AG04450 (cell line): ENCODE measurements at regions not wholly inside any gene's neighbourhood (a gene's known extent, or its start where the extent isn't known, plus 50 kb on each side); places are given as distances from the start of the nearest gene placed in this dataset.

ENCODE experiments used
- CTCF ChIA-PET: fragments of 300-600, 350-600 bp; formaldehyde crosslinking; extraction: SDS; loops from one replicate; lab custom pipeline; 2022; ENCODE audit warnings: antibody characterized with exemption, inconsistent platforms; lab: Charles Lee
- POLR2A ChIA-PET: fragments of 350-600 bp; formaldehyde crosslinking; extraction: SDS; loops from one replicate; lab custom pipeline; 2021; ENCODE audit warnings: antibody characterized with exemption, inconsistent platforms; lab: Yijun Ruan, JAX
- DNase-seq: peaks from one replicate; pipeline ENCODE4 v3.0.0-alpha.2; 2011; ENCODE audit warnings: low read depth, low spot score
- H3K27ac ChIP-seq: one replicate; pipeline ENCODE4 v1.5.1; 2012; ENCODE audit warnings: low read depth, low read length, control low read depth
- H3K27me3 ChIP-seq: one replicate; pipeline ENCODE4 v1.6.0; 2012; ENCODE audit warnings: low read length; ENCODE audit not compliant: control insufficient read depth, insufficient read depth
- H3K4me3 ChIP-seq: 2 replicates; pipeline ENCODE4 v1.5.1; 2011; ENCODE audit warnings: mild to moderate bottlenecking, low read depth, low read length, control low read depth
- H3K9me3 ChIP-seq: 2 replicates; pipeline ENCODE4 v1.5.1; 2012; ENCODE audit warnings: low read length; ENCODE audit not compliant: control insufficient read depth, insufficient read depth
- TF ChIP-seq, protein P1 (sequence below): IDR thresholded peaks from 2 replicates; pipeline ENCODE4 v1.5.1; 2011; ENCODE audit warnings: low read depth, low read length, control low read depth, inconsistent platforms

DNA sequence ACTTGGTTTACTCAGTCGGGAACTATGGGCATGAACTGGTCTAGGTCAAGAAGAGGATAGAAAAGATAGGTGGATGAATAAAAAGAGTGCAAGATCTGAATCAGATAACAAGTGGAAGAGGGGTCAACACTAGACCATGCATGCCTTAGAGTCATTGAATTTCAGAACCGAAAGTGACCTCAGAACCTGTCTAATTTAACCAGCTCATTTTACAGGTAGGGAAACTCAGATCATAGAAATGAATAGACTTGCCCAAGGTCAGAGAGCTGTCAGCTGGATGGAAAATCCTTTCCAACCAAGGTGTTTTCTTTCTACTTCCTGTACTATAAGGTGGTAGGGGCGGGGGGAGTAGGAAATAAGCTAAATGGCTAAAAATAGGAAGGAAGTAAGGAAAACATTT lies 121.4 kb upstream of the ADGRF1 start:
- H3K4me3 ChIP-seq: no peak overlapping the region
- no peak overlapping the region for H3K27ac ChIP-seq
- no peaks in the 10 kb centered on the region for H3K9me3 ChIP-seq
- no peaks in the 10 kb centered on the region for H3K27me3 ChIP-seq
- TF ChIP-seq, protein P1, sequence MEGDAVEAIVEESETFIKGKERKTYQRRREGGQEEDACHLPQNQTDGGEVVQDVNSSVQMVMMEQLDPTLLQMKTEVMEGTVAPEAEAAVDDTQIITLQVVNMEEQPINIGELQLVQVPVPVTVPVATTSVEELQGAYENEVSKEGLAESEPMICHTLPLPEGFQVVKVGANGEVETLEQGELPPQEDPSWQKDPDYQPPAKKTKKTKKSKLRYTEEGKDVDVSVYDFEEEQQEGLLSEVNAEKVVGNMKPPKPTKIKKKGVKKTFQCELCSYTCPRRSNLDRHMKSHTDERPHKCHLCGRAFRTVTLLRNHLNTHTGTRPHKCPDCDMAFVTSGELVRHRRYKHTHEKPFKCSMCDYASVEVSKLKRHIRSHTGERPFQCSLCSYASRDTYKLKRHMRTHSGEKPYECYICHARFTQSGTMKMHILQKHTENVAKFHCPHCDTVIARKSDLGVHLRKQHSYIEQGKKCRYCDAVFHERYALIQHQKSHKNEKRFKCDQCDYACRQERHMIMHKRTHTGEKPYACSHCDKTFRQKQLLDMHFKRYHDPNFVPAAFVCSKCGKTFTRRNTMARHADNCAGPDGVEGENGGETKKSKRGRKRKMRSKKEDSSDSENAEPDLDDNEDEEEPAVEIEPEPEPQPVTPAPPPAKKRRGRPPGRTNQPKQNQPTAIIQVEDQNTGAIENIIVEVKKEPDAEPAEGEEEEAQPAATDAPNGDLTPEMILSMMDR: no peak
- ChIA-PET CTCF (interaction anchor here (0.7 kb wide), 1 partner anchor 11 kb away, joined by 3 read pairs; no protein-coding TSS in a partner anchor), POLR2A (no interaction called here)
- no peak for DNase-seq

DNA sequence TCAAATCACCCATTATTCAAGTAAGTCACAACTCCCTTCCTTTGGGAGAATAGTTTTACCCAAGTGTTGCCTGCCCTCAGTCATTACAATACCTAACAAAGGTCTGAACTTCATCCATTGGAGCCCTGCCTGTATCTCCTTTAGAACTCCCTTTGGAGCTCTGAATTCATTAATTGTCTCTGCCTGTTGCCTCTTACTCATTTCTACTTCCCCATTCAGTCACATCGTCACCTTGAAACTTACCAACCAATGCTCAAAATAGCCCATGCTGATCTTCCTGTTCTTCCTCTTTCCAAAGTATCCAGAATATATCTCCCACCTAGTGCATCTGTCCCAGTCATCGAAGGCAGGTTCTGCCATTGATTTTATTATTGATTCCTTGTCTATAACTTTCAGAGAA lies 120.7 kb upstream of the ADGRF1 start:
- TF ChIP-seq, protein P1: no peak
- H3K27me3 ChIP-seq: no peaks in the 10 kb centered on the region
- no peak for DNase-seq
- H3K4me3 ChIP-seq: no peak overlapping the region
- ChIA-PET POLR2A (no interaction called here), CTCF (no interaction called here)
- H3K9me3 ChIP-seq: no peaks in the 10 kb centered on the region
- H3K27ac ChIP-seq: no peak overlapping the region

DNA sequence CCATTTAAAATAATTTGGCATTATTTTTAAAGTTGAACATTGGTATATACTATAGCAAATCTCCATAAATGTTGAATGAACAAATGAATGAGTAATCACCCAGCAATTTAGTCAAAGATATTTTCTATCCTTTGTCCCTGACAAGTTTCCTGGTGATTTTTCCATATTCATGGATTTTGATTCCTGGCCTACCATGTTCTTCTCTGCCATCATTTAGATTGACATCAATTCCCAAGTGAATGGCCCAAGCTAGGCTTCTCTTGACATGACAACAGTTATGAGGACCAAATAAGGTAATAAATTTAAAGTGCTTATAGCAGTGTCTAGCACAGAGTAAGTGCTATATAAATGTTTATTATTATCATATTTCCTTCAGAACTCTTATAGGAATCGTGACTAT lies 120.1 kb upstream of the ADGRF1 start:
- no peak overlapping the region for H3K4me3 ChIP-seq
- ChIA-PET POLR2A (no interaction called here), CTCF (no interaction called here)
- H3K27ac ChIP-seq: no peak overlapping the region
- no peaks in the 10 kb centered on the region for H3K9me3 ChIP-seq
- DNase-seq: no peak
- TF ChIP-seq, protein P1: no peak
- no peaks in the 10 kb centered on the region for H3K27me3 ChIP-seq

DNA sequence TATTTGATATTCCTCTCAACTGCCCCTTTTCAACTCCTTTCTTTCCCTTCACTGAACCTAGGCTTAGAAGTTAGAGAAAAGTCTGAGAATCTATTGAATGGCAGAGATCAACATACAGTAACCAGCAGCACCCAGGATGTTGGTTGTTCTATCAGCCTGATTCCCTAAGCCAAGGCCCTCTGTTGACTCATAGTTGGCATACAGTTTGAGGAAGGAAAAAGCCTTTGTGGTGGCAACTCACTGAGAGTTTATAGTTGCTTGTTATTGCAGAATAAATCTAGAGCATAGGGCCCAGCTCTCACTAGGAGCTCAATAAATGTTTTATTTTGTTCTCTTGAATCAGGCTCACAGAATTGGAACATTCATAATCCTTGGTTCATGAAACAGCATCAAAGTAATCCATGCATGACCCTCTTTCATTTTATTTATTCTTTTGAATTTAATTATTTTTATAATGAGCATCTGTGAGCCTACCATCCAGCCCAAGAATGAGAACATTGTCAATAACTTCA lies 119.1 kb upstream of the ADGRF1 start:
- POLR2A ChIA-PET: no interaction called here
- H3K4me3 ChIP-seq: no peak overlapping the region
- H3K27ac ChIP-seq: no peak overlapping the region
- no peaks in the 10 kb centered on the region for H3K9me3 ChIP-seq
- no peaks in the 10 kb centered on the region for H3K27me3 ChIP-seq
- CTCF ChIA-PET: no interaction called here
- TF ChIP-seq, protein P1: no peak
- DNase-seq: no peak

DNA sequence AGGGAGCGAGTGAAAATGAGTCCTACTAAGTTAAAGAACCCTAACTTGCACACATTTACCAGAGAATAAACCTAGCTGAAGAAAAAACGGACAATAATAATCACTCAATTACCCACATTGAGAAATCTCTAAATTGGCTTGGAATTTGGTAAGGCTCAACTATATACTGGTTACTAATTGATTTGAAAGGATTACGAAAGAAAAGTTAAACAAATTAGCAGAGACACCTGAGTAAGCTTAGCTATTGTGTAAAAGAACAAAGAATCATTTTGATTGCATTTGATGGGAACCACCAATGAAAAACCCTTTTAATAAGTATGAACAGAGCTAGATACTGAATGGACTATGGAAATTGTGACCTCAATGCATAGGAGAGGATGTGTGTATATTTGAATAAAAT lies 118.6 kb upstream of the ADGRF1 start:
- Histone ChIP-seq H3K4me3 (no peak overlapping the region), H3K27ac (no peak overlapping the region), H3K27me3 (no peaks in the 10 kb centered on the region), H3K9me3 (no peaks in the 10 kb centered on the region)
- no peak for DNase-seq
- ChIA-PET CTCF (no interaction called here), POLR2A (no interaction called here)
- TF ChIP-seq, protein P1: no peak
